Upper lobe of left lung (tissue), 6 donors: ENCODE measurements at regions not wholly inside any gene's neighbourhood (a gene's known extent, or its start where the extent isn't known, plus 50 kb on each side); places are given as distances from the start of the nearest gene placed in this dataset.

Experiments
- ATAC-seq, 2 donors: fragments of 200-7000 bp; cut with Tn5 transposase; one replicate each; pipeline ENCODE4 v1.9.1; 2022; ENCODE audit warnings: mild to moderate bottlenecking in 2 of 2, moderate library complexity in 2 of 2; ENCODE audit not compliant: low FRiP score in 2 of 2
- DNase-seq, 2 donors: peaks; one replicate each; pipeline ENCODE4 v3.0.0-alpha.2; 2019 to 2020
- H3K27ac ChIP-seq, 4 donors: fragments of 200-600 bp; sonication (generic); one replicate each; pipeline ENCODE4 v1.5.1; 2016 to 2019
- H3K27me3 ChIP-seq, 4 donors: fragments of 200-600 bp; sonication (generic); one replicate each; pipeline ENCODE4 v1.5.1; 2017 to 2019
- H3K36me3 ChIP-seq, 4 donors: fragments of 200-600 bp; sonication (generic); one replicate each; pipeline ENCODE4 v1.5.1; 2016 to 2019
- H3K4me1 ChIP-seq, 4 donors: fragments of 200-600 bp; sonication (generic); one replicate each; pipeline ENCODE4 v1.5.1; 2018 to 2019
- H3K4me3 ChIP-seq, 4 donors: fragments of 200-600 bp; sonication (generic); one replicate each; pipeline ENCODE4 v1.5.1; 2017 to 2019; ENCODE audit warnings: mild to moderate bottlenecking in 2 of 4, moderate library complexity in 1 of 4
- H3K9me3 ChIP-seq, 4 donors: fragments of 200-600 bp; sonication (generic); one replicate each; pipeline ENCODE4 v1.5.1; 2018 to 2019
- CTCF ChIP-seq, 6 experiments: fragments of 450-650 bp in 4 of 6; fragments of 200-600 bp in 2 of 6; sonication (generic) in 2 of 6; IDR thresholded peaks; one replicate each; pipeline ENCODE4 v1.5.1; 2016 to 2019; ENCODE audit warnings: antibody characterized with exemption in 6 of 6
- EP300 ChIP-seq, 4 donors: sonication (generic); formaldehyde crosslinking; IDR thresholded peaks; one replicate each; pipeline ENCODE4 v1.5.1; 2017; ENCODE audit warnings: antibody characterized with exemption in 4 of 4, control low read depth in 2 of 4
- POLR2A ChIP-seq, 4 donors: fragments of 450-650 bp; IDR thresholded peaks; one replicate each; pipeline ENCODE4 v1.5.1; 2016 to 2017; ENCODE audit warnings: antibody characterized with exemption in 4 of 4, mild to moderate bottlenecking in 2 of 4
- POLR2AphosphoS5 ChIP-seq, 2 donors: sonication (generic); formaldehyde crosslinking; IDR thresholded peaks; one replicate each; pipeline ENCODE4 v1.5.1; 2017; ENCODE audit warnings: antibody characterized with exemption in 2 of 2
- WGBS, 2 donors: methylation state at CpG; one replicate each; pipeline ENCODE4 v1.1.5; 2017 to 2018; 5-methylcytosine and 5-hydroxymethylcytosine counted together
- donor health status: DM: no; HTN: no; CAD: no; lungs with moderate emphysema.
- donor health status: DM: no; HTN: yes; CAD: no; lungs with severe emphysema.

DNA sequence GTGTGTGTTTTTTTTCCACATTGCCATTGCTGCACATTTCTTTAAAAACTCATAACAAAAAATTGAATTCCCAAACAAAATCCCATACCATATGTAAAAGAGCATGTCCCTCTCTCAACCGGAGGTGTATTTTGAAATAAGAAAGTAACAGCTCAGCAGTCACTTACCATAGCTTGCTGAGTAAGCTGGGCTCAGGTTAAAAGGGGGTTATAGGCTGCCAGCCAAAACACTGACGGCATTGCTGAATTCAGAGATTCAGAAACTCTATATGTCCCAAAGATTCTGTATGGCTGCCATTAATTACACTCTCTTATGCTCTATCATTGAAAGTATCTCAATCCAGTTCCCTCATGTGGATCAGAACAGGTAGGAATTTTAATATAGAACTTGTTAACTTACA, 276.0 kb downstream of the FOXG1 start:
- H3K27me3 ChIP-seq, result no peaks in the 10 kb centered on the region
- 78 to 87% methylated on average over 2 of the region's 2 CpGs for WGBS, 2 donors

DNA sequence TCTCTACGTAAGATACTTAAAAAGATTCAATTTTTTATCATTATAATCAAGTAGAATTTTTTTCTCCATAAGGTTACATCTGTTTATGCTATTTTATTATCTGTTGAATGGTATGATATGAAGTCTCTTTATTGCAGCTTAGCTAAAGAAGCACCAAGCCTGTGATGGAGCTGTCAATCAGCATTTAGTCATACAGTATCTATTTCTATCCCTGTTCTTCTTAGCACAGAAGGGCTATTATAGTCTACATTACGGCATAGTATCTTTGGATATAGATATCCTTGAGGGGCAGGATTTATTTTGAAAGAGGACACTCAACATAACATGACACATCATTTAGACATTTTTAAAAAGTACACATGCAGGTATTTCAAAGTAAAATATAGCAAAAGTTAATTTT, 277.1 kb downstream of the FOXG1 start:
- Histone ChIP-seq H3K9me3 (no peaks in the 10 kb centered on the region), H3K4me1 (no peaks in the 10 kb centered on the region), H3K4me3 (no peak overlapping the region), H3K27me3 (no peaks in the 10 kb centered on the region), H3K27ac (no peak overlapping the region), H3K36me3 (no peaks in the 10 kb centered on the region)
- 92% methylated on average over 2 of the region's 2 CpGs for WGBS, 2 donors
- TF ChIP-seq EP300 (IDR thresholded peaks at IDR 0.05), result no peak
- no peak for TF ChIP-seq CTCF (IDR thresholded peaks at IDR 0.05)
- no peak for TF ChIP-seq POLR2A (IDR thresholded peaks at IDR 0.05)
- no peak for TF ChIP-seq POLR2AphosphoS5 (IDR thresholded peaks at IDR 0.05)
- DNase-seq, result no peak
- ATAC-seq, result no peak

More for the DNA sequence above, 276.0 kb downstream of the FOXG1 start:
- H3K4me1 ChIP-seq, result no peaks in the 10 kb centered on the region
- no peaks in the 10 kb centered on the region for H3K36me3 ChIP-seq
- no peak overlapping the region for H3K27ac ChIP-seq
- H3K4me3 ChIP-seq, result no peak overlapping the region
- TF ChIP-seq POLR2AphosphoS5 (IDR thresholded peaks at IDR 0.05), result no peak
- TF ChIP-seq EP300 (IDR thresholded peaks at IDR 0.05), result no peak
- no peak for TF ChIP-seq POLR2A (IDR thresholded peaks at IDR 0.05)
- TF ChIP-seq CTCF (IDR thresholded peaks at IDR 0.05), result no peak
- H3K9me3 ChIP-seq, result no peaks in the 10 kb centered on the region
- DNase-seq (no peak), ATAC-seq (no peak)

GRCh38 chr14:29045237-29045636, 278.6 kb downstream of the FOXG1 start:
- 65 to 77% methylated on average over 2 of the region's 2 CpGs for WGBS, 2 donors
- peaks cover 0 to 2% (median 0%) of the 10 kb centered on the region in 4 donors for H3K9me3 ChIP-seq
- no peaks in the 10 kb centered on the region for H3K4me1 ChIP-seq
- ATAC-seq (no peak), DNase-seq (no peak)
- no peaks in the 10 kb centered on the region for H3K27me3 ChIP-seq
- no peak overlapping the region for H3K27ac ChIP-seq
- TF ChIP-seq POLR2AphosphoS5 (IDR thresholded peaks at IDR 0.05) (no peak), CTCF (IDR thresholded peaks at IDR 0.05) (no peak), POLR2A (IDR thresholded peaks at IDR 0.05) (no peak), EP300 (IDR thresholded peaks at IDR 0.05) (no peak)
- H3K36me3 ChIP-seq, result no peaks in the 10 kb centered on the region
- H3K4me3 ChIP-seq, result no peak overlapping the region

DNA sequence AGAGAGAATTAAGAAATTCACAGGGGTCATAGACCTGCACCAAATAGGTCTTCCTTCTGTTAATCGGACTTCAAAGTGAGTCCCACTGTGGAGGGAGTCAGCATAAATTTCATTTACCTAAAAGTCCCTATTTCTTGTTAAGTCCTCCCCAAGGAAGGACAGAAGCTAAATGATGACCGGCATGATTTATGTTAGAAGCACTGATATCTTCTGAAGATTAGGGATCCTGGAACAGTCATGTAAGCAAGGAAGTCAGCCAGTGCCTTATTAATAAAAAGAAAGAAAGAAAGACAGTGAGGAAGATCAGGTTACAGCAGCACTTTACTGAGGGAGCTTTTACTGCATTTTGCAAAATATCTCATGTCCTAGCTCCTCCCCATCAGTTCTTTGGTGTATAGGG, 287.5 kb downstream of the FOXG1 start:
- 72 to 85% methylated on average over 2 of the region's 2 CpGs for WGBS, 2 donors
- Histone ChIP-seq H3K36me3 (no peaks in the 10 kb centered on the region), H3K27ac (no peak overlapping the region), H3K9me3 (peaks cover 0 to 11% (median 2%) of the 10 kb centered on the region in 4 donors), H3K4me3 (no peak overlapping the region), H3K27me3 (no peaks in the 10 kb centered on the region), H3K4me1 (no peaks in the 10 kb centered on the region)
- TF ChIP-seq POLR2AphosphoS5 (IDR thresholded peaks at IDR 0.05), result no peak
- TF ChIP-seq POLR2A (IDR thresholded peaks at IDR 0.05), result no peak
- TF ChIP-seq EP300 (IDR thresholded peaks at IDR 0.05), result no peak
- no peak for TF ChIP-seq CTCF (IDR thresholded peaks at IDR 0.05)
- DNase-seq, result no peak
- no peak for ATAC-seq

DNA sequence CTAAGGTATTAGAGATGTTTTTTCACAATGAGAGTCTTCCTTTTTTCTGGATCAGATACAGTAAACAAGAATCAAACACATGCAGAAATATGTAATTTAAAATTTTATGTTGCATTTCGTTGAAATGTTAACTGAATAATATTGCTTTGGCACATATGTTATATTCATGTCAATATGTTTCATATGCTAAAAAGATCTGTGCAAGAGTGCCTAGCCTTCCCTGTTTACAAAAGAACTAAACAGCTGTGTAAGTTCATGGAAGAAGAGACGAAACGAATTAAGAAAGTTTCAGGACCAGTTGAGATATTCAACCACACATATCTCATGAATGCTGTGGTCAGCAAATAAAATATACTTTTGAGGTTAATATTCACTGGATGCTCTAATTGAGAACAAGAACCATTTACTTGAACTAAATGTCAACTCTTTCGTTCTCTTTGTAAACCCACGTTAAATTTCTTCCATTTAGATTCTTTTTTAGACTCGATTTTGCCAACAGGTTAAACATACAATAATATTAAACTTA, 289.5 kb downstream of the FOXG1 start:
- no peak for ATAC-seq
- H3K27me3 ChIP-seq, result no peaks in the 10 kb centered on the region
- no peak overlapping the region for H3K4me3 ChIP-seq
- WGBS, 2 donors, result 75% methylated on average over 6 of the region's 6 CpGs
- no peaks in the 10 kb centered on the region for H3K4me1 ChIP-seq
- peaks cover 0 to under 1% (median 0%) of the 10 kb centered on the region in 4 donors for H3K9me3 ChIP-seq
- H3K36me3 ChIP-seq, result no peaks in the 10 kb centered on the region
- TF ChIP-seq EP300 (IDR thresholded peaks at IDR 0.05), result no peak
- TF ChIP-seq POLR2A (IDR thresholded peaks at IDR 0.05), result no peak
- TF ChIP-seq CTCF (IDR thresholded peaks at IDR 0.05), result no peak
- TF ChIP-seq POLR2AphosphoS5 (IDR thresholded peaks at IDR 0.05), result no peak
- no peak overlapping the region for H3K27ac ChIP-seq
- DNase-seq, result no peak
